ENCODE measurements at regions not wholly inside any gene's neighbourhood (a gene's known extent, or its start where the extent isn't known, plus 50 kb on each side); places are given as distances from the start of the nearest gene placed in this dataset.

DNA sequence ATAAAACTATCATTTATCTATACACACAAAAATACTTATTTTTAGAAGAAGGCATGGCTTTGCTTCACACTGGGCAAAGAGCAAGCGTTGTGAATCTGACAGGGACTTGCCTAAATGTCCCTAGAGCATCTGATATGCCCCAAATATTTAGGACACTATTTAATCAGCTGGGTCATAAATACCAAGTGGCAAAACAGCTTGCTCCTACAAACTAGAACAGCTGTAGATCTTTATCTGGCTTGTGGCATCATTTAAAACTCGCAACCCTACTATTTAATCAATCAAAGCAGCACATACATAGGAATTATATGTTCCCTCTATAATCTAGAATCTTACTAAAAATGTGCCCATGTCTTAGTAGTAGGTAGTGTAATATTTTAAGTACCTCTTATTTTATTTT, 999.5 kb downstream of the JRKL start:
- TF ChIP-seq TAF1 (IDR thresholded peaks at IDR 0.05; ENCODE audit: low read depth, low read length) (no peak), POLR2A (IDR thresholded peaks at IDR 0.05; ENCODE audit: low read depth, low read length) (no peak)

All from GM12891 (cell line).